HuH-7 (cell line): ENCODE measurements at regions not wholly inside any gene's neighbourhood (a gene's known extent, or its start where the extent isn't known, plus 50 kb on each side); places are given as distances from the start of the nearest gene placed in this dataset.
A peak's percentile ranks its signal among the peaks of the same experiment; 100 is the strongest.

Source experiments
- DNase-seq: peaks from one replicate; pipeline ENCODE4 v3.0.0; 2011; ENCODE audit warnings: low spot score

- no peak for DNase-seq
Measured at GRCh38 chr2:146807568-146808168, 1037.2 kb upstream of the ACVR2A start.

GRCh38 chr2:146806364-146807005, 1038.3 kb upstream of the ACVR2A start:
- no peak for DNase-seq

- DNase-seq, result no peak
Measured at GRCh38 chr2:146804288-146804687, 1040.5 kb upstream of the ACVR2A start.

- no peak for DNase-seq
Measured at GRCh38 chr2:146801886-146802285, 1042.9 kb upstream of the ACVR2A start.

- DNase-seq, result no peak
Measured at GRCh38 chr2:146786396-146786795, 1058.4 kb upstream of the ACVR2A start.

- no peak for DNase-seq
Measured at GRCh38 chr2:146785101-146785500, 1059.7 kb upstream of the ACVR2A start.

- no peak for DNase-seq
Measured at GRCh38 chr2:146784602-146785001, 1060.2 kb upstream of the ACVR2A start.

- no peak for DNase-seq
Measured at GRCh38 chr2:146777181-146777580, 1067.6 kb upstream of the ACVR2A start.

GRCh38 chr2:146776596-146776995, 1068.2 kb upstream of the ACVR2A start:
- peak; percentile 5 for DNase-seq

GRCh38 chr2:146771531-146771930, 1073.3 kb upstream of the ACVR2A start:
- DNase-seq, result no peak

- no peak for DNase-seq
Measured at GRCh38 chr2:146764301-146764700, 1080.5 kb upstream of the ACVR2A start.

GRCh38 chr2:146762786-146763185, 1082.0 kb upstream of the ACVR2A start:
- no peak for DNase-seq

GRCh38 chr2:146754606-146755005, 1090.2 kb upstream of the ACVR2A start:
- no peak for DNase-seq

GRCh38 chr2:146748046-146748445, 1096.8 kb upstream of the ACVR2A start:
- no peak for DNase-seq

- DNase-seq, result no peak
Measured at GRCh38 chr2:146741260-146741659, 1103.6 kb upstream of the ACVR2A start.

- DNase-seq, result no peak
Measured at GRCh38 chr2:146734821-146735190, 1110.0 kb upstream of the ACVR2A start.

GRCh38 chr2:146734042-146734820, 1110.6 kb upstream of the ACVR2A start:
- peak; percentile 42 for DNase-seq

GRCh38 chr2:146730882-146731281, 1113.9 kb upstream of the ACVR2A start:
- no peak for DNase-seq

- DNase-seq, result no peak
Measured at GRCh38 chr2:146721486-146721885, 1123.3 kb upstream of the ACVR2A start.

GRCh38 chr2:146720170-146720569, 1124.7 kb upstream of the ACVR2A start:
- no peak for DNase-seq

- DNase-seq, result no peak
Measured at GRCh38 chr2:146716591-146716990, 1128.2 kb upstream of the ACVR2A start.

GRCh38 chr2:146709004-146709403, 1135.8 kb upstream of the ACVR2A start:
- DNase-seq, result no peak

GRCh38 chr2:146701183-146701582, 1143.6 kb upstream of the ACVR2A start:
- peak; percentile 19 for DNase-seq
